Heart left ventricle (tissue), 16 donors: ENCODE measurements at regions not wholly inside any gene's neighbourhood (a gene's known extent, or its start where the extent isn't known, plus 50 kb on each side); places are given as distances from the start of the nearest gene placed in this dataset.

Experiments
- ATAC-seq, 4 donors: fragments of 200-7000 bp; cut with Tn5 transposase; one replicate each; pipeline ENCODE4 v1.9.1; 2020 to 2022; ENCODE audit warnings: moderate library complexity in 4 of 4, mild to moderate bottlenecking in 3 of 4, moderate number of reproducible peaks in 1 of 4
- DNase-seq, 5 donors: peaks; one replicate each; pipeline ENCODE4 v3.0.0-alpha.2; 2020
- H3K27ac ChIP-seq, 12 donors: fragments of 200-600 bp; sonication (generic) in 4 of 12; one replicate each; pipeline versions ENCODE4 v1.5.0 to v1.8.0; 2016 to 2022; ENCODE audit warnings: mild to moderate bottlenecking in 2 of 12
- H3K27me3 ChIP-seq, 9 donors: fragments of 200-600 bp; sonication (generic) in 2 of 9; one replicate each; pipeline versions ENCODE4 v1.5.1 to v1.8.0; 2016 to 2022; ENCODE audit warnings: mild to moderate bottlenecking in 3 of 9
- H3K36me3 ChIP-seq, 9 donors: fragments of 200-600 bp; sonication (generic) in 2 of 9; one replicate each; pipeline versions ENCODE4 v1.5.0 to v1.8.0; 2018 to 2022; ENCODE audit warnings: mild to moderate bottlenecking in 2 of 9
- H3K4me1 ChIP-seq, 12 donors: fragments of 200-600 bp; sonication (generic) in 4 of 12; one replicate each; pipeline versions ENCODE4 v1.5.0 to v1.8.0; 2016 to 2022; ENCODE audit warnings: mild to moderate bottlenecking in 3 of 12
- H3K4me3 ChIP-seq, 12 donors: fragments of 200-600 bp; sonication (generic) in 4 of 12; one replicate each; pipeline versions ENCODE4 v1.5.0 to v1.8.0; 2017 to 2022; ENCODE audit warnings: mild to moderate bottlenecking in 9 of 12, moderate library complexity in 4 of 12
- H3K9me3 ChIP-seq, 12 donors: fragments of 200-600 bp; sonication (generic) in 4 of 12; one replicate each; pipeline versions ENCODE4 v1.5.0 to v1.8.0; 2016 to 2022; ENCODE audit warnings: mild to moderate bottlenecking in 1 of 12
- POLR2A ChIP-seq, 2 donors: fragments of 450-650 bp; IDR thresholded peaks; one replicate each; pipeline ENCODE4 v1.6.1; 2017; ENCODE audit warnings: antibody characterized with exemption in 2 of 2, mild to moderate bottlenecking in 2 of 2, moderate library complexity in 2 of 2
- WGBS, 4 donors: extraction: QIAGEN DNeasy Blood & Tissue Kit in 2 of 4; methylation state at CpG; one replicate each; pipeline versions ENCODE4 v1.1.5 to v1.1.7; 2013 to 2018; 5-methylcytosine and 5-hydroxymethylcytosine counted together
- intact Hi-C, 10 donors: fragments of 100-400 bp; cut with DNase I; formaldehyde crosslinking; loops; one replicate each; pipeline versions ENCODE4 v1.11.1 to v1.14.2; 2022
- TF ChIP-seq, protein P1 (sequence below), 12 donors: fragments of 200-600 bp; sonication (generic) in 4 of 12; IDR thresholded peaks; one replicate each; pipeline versions ENCODE4 v1.5.0 to v1.8.0; 2018 to 2022; ENCODE audit warnings: antibody characterized with exemption in 12 of 12, mild to moderate bottlenecking in 5 of 12
- donor health status: ischemic (EF 13 %, LVEDD 7.1; RV severe dilation, severe dysfunction).
- donor health status: healthy with polysubstance abuse.
- donor health status: DM: no; HTN: yes; CAD: no.
- donor health status: DM: no; HTN: no; CAD: no.
- donor health status: ischemic (EF 25% LVEDD 6.9; RV normal size, moderate dysfunction).
- donor health status: ischemic (EF 25% LVEDD 5.7; RV mildly dilated, moderate dysfunction).
- donor health status: healthy.
- donor health status: DM: yes; HTN: yes; CAD: no.
- donor health status: ischemic (EF 35%, LVEDD 5.7; RV mildly dilated, moderate dysfunction).
- donor health status: nonischemic (EF 11% LVEDD 7.7; RV severe dilation, severe dysfunction).
- donor health status: DM: yes; HTN: yes; CAD: no.
- donor health status: PGD.
- donor health status: ischemic (EF 29% LVEDD 5.4; RV normal size, mild dysfunction).
- donor health status: nonischemic (EF 23%, LVEDD 6.1; RV moderate dilation, normal function).

DNA sequence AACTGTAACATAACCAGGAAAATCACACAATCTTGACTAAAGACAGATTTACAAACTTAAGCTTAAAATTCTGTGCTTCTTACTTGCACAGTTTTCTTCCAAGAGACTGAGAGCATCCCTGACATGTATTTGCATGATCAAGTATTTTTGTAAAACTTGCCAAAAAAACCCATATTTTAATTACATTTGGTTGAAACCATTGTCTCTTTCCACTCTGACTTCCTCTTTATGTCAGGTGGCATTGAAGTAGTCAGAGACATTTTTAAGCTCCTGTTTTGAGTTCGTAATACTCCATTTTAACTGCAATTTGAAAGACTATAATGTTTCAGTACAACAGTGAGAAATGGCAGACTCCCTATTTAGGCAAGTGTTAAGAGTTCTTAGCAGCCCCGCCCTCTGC, 103.6 kb downstream of the ATXN7L3B start:
- TF ChIP-seq POLR2A (IDR thresholded peaks at IDR 0.05), result no peak
- TF ChIP-seq, protein P1, sequence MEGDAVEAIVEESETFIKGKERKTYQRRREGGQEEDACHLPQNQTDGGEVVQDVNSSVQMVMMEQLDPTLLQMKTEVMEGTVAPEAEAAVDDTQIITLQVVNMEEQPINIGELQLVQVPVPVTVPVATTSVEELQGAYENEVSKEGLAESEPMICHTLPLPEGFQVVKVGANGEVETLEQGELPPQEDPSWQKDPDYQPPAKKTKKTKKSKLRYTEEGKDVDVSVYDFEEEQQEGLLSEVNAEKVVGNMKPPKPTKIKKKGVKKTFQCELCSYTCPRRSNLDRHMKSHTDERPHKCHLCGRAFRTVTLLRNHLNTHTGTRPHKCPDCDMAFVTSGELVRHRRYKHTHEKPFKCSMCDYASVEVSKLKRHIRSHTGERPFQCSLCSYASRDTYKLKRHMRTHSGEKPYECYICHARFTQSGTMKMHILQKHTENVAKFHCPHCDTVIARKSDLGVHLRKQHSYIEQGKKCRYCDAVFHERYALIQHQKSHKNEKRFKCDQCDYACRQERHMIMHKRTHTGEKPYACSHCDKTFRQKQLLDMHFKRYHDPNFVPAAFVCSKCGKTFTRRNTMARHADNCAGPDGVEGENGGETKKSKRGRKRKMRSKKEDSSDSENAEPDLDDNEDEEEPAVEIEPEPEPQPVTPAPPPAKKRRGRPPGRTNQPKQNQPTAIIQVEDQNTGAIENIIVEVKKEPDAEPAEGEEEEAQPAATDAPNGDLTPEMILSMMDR (IDR thresholded peaks at IDR 0.05), result no peak
- no peaks in the 10 kb centered on the region for H3K4me1 ChIP-seq

DNA sequence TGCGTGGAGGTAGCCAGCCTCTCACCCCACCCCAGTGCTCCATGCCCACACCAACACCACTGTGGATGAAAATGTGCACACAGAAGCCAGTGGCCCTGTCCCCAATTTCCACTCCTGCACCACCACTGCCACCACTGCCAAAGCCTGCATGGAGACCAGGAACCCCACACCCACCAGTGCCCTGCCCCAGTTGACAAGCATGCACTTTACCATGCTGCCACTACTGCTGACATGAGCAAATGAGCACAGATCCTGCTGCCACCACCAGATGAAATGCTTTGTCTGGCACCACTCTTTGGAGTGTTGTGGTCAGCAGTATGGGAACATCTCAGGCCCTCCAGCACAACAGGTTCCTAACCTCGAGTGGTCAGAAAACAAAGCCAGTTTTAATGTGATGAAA, 104.1 kb downstream of the ATXN7L3B start:
- no peak overlapping the region for H3K4me3 ChIP-seq
- intact Hi-C loops, result no loop called here
- ATAC-seq, result no peak
- no peaks in the 10 kb centered on the region for H3K27me3 ChIP-seq
- DNase-seq, result no peak
- H3K4me1 ChIP-seq, result no peaks in the 10 kb centered on the region
- H3K9me3 ChIP-seq, result no peaks in the 10 kb centered on the region
- no peak overlapping the region for H3K27ac ChIP-seq
- 60 to 67% (median 64%) methylated on average over 2 of the region's 2 CpGs for WGBS, 4 donors
- H3K36me3 ChIP-seq, result no peaks in the 10 kb centered on the region
- no peak for TF ChIP-seq POLR2A (IDR thresholded peaks at IDR 0.05)
- TF ChIP-seq, protein P1 (IDR thresholded peaks at IDR 0.05), result no peak

More for the DNA sequence above, 103.6 kb downstream of the ATXN7L3B start:
- WGBS, 4 donors, result 78 to 87% (median 82%) methylated on average over 2 of the region's 2 CpGs
- Histone ChIP-seq H3K27me3 (no peaks in the 10 kb centered on the region), H3K36me3 (no peaks in the 10 kb centered on the region), H3K27ac (no peak overlapping the region), H3K9me3 (no peaks in the 10 kb centered on the region), H3K4me3 (no peak overlapping the region)
- ATAC-seq, result no peak
- intact Hi-C loops, result no loop called here
- DNase-seq, result no peak

DNA sequence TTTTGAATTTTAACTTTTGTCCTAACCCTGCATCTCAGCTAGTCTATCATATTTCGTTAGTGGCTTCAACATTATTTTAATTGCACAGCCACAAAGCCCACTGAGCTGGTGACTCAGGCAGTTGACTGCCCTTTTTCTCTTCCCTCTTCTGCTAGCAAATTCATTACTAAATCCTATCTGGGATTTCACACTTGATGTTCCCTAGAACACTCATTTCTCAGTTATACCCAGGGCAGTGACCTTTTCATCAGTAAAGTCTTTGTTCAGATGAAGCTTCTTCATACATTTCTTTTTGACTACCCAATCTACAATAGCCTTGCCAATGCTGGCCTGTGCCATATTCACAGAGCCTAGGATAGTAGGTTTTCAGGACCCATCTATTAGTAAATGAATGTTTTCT, 107.0 kb downstream of the ATXN7L3B start:
- DNase-seq (no peak), ATAC-seq (no peak)
- Histone ChIP-seq H3K4me1 (no peaks in the 10 kb centered on the region), H3K27ac (no peak overlapping the region), H3K4me3 (no peak overlapping the region), H3K27me3 (no peaks in the 10 kb centered on the region), H3K36me3 (no peaks in the 10 kb centered on the region), H3K9me3 (no peaks in the 10 kb centered on the region)
- WGBS, 4 donors, result 55 to 71% (median 64%) methylated on average over 1 of the region's 1 CpG
- intact Hi-C loops, result loop anchor here in 1 of 10 donors (1.0 kb wide), 1 partner anchor 14 kb away; no protein-coding TSS in a partner anchor
- TF ChIP-seq POLR2A (IDR thresholded peaks at IDR 0.05), result no peak
- TF ChIP-seq, protein P1 (IDR thresholded peaks at IDR 0.05), result no peak

DNA sequence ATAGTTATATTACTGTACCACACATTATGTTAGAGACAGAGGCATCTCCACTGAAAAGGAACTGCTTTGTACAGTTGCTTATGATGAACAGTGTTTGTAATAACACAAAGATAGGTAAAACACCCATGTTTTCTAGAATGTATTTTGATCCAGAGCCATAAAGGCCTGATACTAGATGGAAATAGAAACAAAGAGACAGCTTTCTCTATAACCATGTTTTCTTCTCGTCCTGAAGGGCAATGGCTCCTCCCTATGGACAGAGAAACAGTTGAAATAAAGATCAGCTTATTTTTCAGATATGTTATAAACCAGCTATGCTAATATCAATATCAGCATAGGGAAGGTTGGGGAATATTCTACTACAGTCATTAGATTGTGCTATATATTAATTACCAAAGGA, 109.2 kb downstream of the ATXN7L3B start:
- no peaks in the 10 kb centered on the region for H3K4me1 ChIP-seq
- no peak for DNase-seq
- intact Hi-C loops, result no loop called here
- no peaks in the 10 kb centered on the region for H3K36me3 ChIP-seq
- WGBS, 4 donors, result 14 to 22% (median 18%) methylated on average over 1 of the region's 1 CpG
- H3K4me3 ChIP-seq, result no peak overlapping the region
- no peak overlapping the region for H3K27ac ChIP-seq
- no peaks in the 10 kb centered on the region for H3K27me3 ChIP-seq
- H3K9me3 ChIP-seq, result no peaks in the 10 kb centered on the region
- no peak for ATAC-seq
- no peak for TF ChIP-seq POLR2A (IDR thresholded peaks at IDR 0.05)
- TF ChIP-seq, protein P1 (IDR thresholded peaks at IDR 0.05), result peak in 3 of 12 donors; percentile 12 to 29 (median 27)
